ENCODE measurements at regions not wholly inside any gene's neighbourhood (a gene's known extent, or its start where the extent isn't known, plus 50 kb on each side); places are given as distances from the start of the nearest gene placed in this dataset.

- H3K4me1 ChIP-seq: no peaks in the 10 kb centered on the region
- H3K36me3 ChIP-seq: no peaks in the 10 kb centered on the region
- no peak overlapping the region for H3K27ac ChIP-seq
- no peak for DNase-seq (ENCODE audit: low spot score in 2 of 2)
- H3K9me3 ChIP-seq: no peaks in the 10 kb centered on the region
- intact Hi-C loops (cut with DNase I; ENCODE audit: low total_unique reads): no loop called here
- TF ChIP-seq POLR2A (IDR thresholded peaks at IDR 0.05) (no peak), POLR2AphosphoS5 (IDR thresholded peaks at IDR 0.05) (no peak)
- TF ChIP-seq, protein P1, sequence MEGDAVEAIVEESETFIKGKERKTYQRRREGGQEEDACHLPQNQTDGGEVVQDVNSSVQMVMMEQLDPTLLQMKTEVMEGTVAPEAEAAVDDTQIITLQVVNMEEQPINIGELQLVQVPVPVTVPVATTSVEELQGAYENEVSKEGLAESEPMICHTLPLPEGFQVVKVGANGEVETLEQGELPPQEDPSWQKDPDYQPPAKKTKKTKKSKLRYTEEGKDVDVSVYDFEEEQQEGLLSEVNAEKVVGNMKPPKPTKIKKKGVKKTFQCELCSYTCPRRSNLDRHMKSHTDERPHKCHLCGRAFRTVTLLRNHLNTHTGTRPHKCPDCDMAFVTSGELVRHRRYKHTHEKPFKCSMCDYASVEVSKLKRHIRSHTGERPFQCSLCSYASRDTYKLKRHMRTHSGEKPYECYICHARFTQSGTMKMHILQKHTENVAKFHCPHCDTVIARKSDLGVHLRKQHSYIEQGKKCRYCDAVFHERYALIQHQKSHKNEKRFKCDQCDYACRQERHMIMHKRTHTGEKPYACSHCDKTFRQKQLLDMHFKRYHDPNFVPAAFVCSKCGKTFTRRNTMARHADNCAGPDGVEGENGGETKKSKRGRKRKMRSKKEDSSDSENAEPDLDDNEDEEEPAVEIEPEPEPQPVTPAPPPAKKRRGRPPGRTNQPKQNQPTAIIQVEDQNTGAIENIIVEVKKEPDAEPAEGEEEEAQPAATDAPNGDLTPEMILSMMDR (IDR thresholded peaks at IDR 0.05): no peak
- no peak overlapping the region for H3K4me3 ChIP-seq
- no peaks in the 10 kb centered on the region for H3K27me3 ChIP-seq
Measured at GRCh38 chr1:229867726-229868125, 199.3 kb upstream of the GALNT2 start.

GRCh38 chr1:229869240-229869639 is 197.8 kb upstream of the GALNT2 start:
- Histone ChIP-seq H3K36me3 (no peaks in the 10 kb centered on the region), H3K4me3 (no peak overlapping the region), H3K4me1 (no peaks in the 10 kb centered on the region), H3K27me3 (no peaks in the 10 kb centered on the region), H3K9me3 (no peaks in the 10 kb centered on the region), H3K27ac (no peak overlapping the region)
- TF ChIP-seq, protein P1 (IDR thresholded peaks at IDR 0.05): no peak
- no peak for DNase-seq (ENCODE audit: low spot score in 2 of 2)
- intact Hi-C loops (cut with DNase I; ENCODE audit: low total_unique reads): no loop called here

- no peak overlapping the region for H3K27ac ChIP-seq
- no peaks in the 10 kb centered on the region for H3K27me3 ChIP-seq
- intact Hi-C loops (cut with DNase I; ENCODE audit: low total_unique reads): no loop called here
- no peaks in the 10 kb centered on the region for H3K4me1 ChIP-seq
- no peak for DNase-seq (ENCODE audit: low spot score in 2 of 2)
- H3K9me3 ChIP-seq: no peaks in the 10 kb centered on the region
- H3K4me3 ChIP-seq: no peak overlapping the region
- TF ChIP-seq POLR2A (IDR thresholded peaks at IDR 0.05): no peak
- no peak for TF ChIP-seq POLR2AphosphoS5 (IDR thresholded peaks at IDR 0.05)
- TF ChIP-seq, protein P1 (IDR thresholded peaks at IDR 0.05): no peak
- H3K36me3 ChIP-seq: no peaks in the 10 kb centered on the region
Measured at GRCh38 chr1:229869687-229870086, 197.4 kb upstream of the GALNT2 start.

DNA sequence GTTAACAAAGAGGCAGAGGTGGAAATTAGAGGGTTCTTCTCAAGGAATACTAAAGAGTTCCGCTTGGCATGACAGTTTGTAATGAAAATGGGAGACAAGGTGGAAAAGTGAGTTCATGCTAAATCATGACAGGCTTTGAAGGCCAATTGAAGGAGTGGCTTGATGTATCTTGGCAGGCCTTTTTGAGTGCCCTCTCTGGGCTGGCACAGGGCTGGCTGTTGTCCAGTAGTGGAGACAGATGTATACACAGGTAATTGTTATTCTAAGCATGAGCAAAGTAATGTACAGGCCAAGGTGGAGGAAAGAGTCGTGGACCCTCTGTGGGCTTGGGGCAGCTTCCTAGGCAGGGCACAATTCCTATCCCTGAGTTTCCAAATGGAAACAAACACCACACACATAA is 196.7 kb upstream of the GALNT2 start:
- DNase-seq (ENCODE audit: low spot score in 2 of 2): no peak
- Histone ChIP-seq H3K36me3 (no peaks in the 10 kb centered on the region), H3K27me3 (no peaks in the 10 kb centered on the region), H3K4me3 (no peak overlapping the region), H3K4me1 (no peaks in the 10 kb centered on the region), H3K27ac (no peak overlapping the region), H3K9me3 (no peaks in the 10 kb centered on the region)
- TF ChIP-seq, protein P1 (IDR thresholded peaks at IDR 0.05): no peak
- intact Hi-C loops (cut with DNase I; ENCODE audit: low total_unique reads): no loop called here

DNA sequence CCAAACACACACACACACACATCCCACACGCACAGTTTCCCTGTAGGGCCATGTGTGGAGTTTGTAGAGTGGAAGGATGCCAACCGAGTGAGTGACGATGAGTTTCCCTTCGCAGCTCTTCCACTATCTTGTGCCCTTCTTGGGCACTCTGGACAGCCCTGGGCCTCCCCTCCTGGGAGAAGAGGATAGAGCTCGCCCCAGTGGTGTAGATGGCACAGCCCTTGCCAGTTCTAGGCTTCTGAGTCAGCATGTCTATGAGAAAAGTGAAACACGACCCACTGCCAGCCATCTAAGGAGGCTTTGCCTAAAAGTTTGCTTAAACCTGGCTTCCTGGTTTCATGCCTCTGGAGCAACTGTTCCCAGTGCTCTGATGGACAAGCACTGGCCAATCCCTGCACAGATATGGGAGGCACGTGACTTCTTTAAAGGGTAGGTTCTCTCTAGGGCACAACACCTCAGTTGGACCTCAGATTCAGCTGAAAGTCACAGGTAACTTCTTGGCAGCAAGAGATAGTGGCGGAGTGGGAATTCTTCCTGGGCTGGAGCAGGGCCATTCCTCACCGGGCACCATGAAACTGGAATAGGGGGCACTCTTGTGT is 195.9 kb upstream of the GALNT2 start:
- intact Hi-C loops (cut with DNase I; ENCODE audit: low total_unique reads): no loop called here
- TF ChIP-seq, protein P1 (IDR thresholded peaks at IDR 0.05): no peak
- no peak for TF ChIP-seq POLR2AphosphoS5 (IDR thresholded peaks at IDR 0.05)
- TF ChIP-seq POLR2A (IDR thresholded peaks at IDR 0.05): no peak
- H3K27me3 ChIP-seq: no peaks in the 10 kb centered on the region
- no peak overlapping the region for H3K27ac ChIP-seq
- no peak overlapping the region for H3K4me3 ChIP-seq
- no peaks in the 10 kb centered on the region for H3K9me3 ChIP-seq
- DNase-seq (ENCODE audit: low spot score in 2 of 2): no peak
- no peaks in the 10 kb centered on the region for H3K4me1 ChIP-seq
- no peaks in the 10 kb centered on the region for H3K36me3 ChIP-seq
